ENCODE measurements at regions not wholly inside any gene's neighbourhood (a gene's known extent, or its start where the extent isn't known, plus 50 kb on each side); places are given as distances from the start of the nearest gene placed in this dataset.

- DNase-seq (ENCODE audit: low read depth), result no peak
These were observed 510.1 kb upstream of the LARGE1 start for GRCh38 chr22:34430386-34430785.

- DNase-seq (ENCODE audit: low read depth), result no peak
These were observed 514.1 kb upstream of the LARGE1 start for GRCh38 chr22:34434371-34434770.

DNA sequence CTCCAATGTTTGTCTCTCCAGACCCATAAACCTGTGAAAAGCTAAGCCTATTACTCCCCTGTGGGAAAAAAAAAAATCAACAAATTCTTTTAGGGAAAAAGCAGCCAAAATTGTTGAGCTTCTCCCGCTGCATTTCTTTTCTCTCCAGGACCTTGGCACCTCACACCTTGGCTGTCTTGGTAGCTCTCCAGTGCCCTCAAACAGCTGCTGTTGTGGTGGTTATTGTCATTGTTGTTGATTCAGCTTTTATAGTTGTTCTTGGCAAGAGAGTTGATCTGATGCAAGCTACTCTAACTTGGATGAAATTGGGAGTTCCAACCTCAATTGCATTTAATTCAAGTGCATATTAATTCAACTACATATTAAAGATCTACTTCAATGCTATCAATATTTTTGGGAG, 516.9 kb upstream of the LARGE1 start:
- DNase-seq (ENCODE audit: low read depth), result no peak

DNA sequence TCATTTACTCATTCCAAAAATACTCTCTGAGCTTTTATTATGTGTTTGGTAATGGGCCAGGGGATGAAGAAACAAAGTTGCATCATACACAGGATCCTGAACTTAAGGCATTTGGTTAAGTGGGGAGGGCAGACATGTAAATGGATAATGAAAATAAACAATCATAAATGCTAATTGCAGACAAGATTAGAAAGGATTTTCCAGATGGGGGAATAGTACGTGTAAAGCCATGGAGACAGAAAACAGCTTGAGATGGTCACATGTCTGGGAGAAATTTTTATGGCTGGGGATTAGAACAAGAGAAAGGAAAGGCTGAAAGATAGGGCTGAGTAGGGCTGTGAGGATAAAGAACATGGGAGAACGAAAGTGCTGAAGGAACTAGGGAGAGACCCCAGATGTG, 534.3 kb upstream of the LARGE1 start:
- DNase-seq (ENCODE audit: low read depth), result no peak

DNA sequence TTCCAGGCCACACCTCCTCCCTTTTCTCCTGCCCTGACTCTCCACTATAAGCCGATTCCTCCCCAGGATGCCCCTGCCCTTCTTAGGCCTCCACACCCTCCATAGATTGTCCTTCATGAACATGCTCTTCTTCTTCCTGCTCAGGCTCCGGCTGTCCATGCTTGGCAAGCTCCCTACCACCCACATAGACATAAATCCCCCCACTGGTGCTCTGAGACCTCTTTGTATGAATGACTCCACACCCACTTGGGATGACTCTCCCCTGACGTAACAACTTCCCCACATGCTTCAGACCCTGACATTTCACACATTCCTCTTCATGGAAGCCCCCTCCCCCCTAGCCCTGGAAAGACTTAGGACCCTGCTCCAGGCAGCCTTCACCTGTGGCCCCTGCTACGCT, 542.5 kb upstream of the LARGE1 start:
- no peak for DNase-seq (ENCODE audit: low read depth)

DNA sequence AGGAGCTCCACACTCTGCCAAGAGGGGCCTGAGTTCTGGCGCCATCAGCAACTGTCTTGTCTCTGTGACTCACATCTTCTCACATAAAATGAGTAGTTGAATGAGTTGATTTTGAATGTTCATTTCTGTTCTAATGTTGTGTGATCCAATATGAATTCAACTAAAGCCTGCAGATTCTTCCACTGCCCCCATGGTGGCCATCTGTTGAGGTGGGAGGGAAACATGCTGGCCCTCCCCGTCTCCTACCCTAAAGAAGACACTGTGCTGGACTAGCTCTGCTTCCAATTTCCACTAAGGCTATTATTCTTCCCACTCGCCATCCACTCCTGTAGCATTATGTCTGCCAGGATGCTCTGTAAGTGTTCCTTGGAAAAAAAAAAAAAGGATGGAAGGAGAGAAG, 555.6 kb upstream of the LARGE1 start:
- DNase-seq (ENCODE audit: low read depth), result no peak

- DNase-seq (ENCODE audit: low read depth), result no peak
These were observed 556.5 kb upstream of the LARGE1 start for GRCh38 chr22:34476762-34477161.

DNA sequence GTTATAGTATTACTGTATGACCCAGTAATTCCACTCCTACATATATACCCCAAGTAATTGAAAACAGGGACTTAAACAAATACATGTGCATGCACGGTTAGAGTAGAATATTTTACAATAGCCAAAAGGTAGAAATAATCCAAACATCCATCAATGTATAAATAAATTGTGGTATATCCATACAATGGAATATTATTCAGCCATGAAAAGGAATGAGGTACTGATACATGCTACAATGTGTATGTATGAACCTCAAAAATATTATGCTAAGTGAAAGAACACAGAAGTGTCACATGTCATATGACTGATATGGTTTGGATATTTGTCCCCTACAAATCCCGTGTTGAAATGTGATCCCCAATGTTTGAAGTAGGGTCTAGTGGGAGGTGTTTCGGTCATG, 560.8 kb upstream of the LARGE1 start:
- DNase-seq (ENCODE audit: low read depth), result no peak

DNA sequence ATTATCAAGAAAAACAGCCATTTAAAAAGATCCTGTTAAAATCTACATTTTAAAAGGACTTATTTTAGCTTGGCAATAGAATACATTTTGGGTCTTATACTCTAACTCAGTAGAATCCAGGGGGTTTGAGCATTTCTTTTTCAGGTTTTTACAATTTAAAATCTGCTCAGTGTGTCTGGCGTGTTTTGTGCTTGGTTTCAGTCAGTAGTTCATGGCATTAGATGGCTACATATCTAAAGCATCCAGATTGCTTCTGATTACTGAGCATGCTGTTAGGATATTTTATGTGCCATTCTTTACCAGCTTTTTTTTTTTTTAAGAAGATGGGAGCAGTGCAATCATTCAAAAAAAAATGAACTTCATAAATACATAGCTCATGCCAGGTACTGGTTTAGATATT, 566.1 kb upstream of the LARGE1 start:
- no peak for DNase-seq (ENCODE audit: low read depth)

DNA sequence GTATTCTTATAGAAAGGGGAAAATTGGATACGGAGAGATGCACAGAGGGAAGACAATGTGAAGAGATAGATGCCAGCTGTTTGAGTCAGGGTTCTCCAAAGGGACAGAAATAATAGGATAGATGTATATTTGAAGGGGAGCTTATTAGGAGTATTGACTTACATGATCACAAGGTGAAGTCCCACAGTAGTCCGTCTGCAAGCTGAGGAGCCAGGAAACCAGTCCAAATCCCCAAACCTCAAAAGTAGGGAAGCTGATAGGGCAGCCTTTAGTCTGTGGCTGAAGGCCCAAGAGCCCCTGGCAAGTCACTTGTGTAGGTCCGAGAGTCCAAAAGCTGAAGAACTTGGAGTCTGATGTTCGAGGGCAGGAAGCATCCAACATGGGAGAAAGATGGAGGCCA, 569.6 kb upstream of the LARGE1 start:
- no peak for DNase-seq (ENCODE audit: low read depth)

DNA sequence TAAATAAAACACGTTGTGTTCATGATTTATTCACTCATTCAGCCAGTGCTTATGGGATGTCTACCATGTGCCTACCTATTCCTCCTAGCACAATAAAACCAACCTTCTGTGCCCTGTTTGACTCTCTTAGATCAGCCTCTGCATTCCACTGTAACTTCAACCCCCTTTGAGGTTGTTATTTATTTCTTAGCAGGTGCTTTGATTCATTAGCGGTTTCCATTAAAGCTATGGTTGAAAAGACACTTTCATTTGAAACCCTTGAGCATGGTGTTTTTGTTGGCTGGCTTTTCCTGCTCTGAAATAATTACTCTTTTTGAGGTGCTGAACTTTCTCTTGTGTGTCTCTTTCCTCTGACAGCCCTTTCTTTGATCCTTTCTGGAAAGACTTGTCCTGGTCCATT, 570.6 kb upstream of the LARGE1 start:
- no peak for DNase-seq (ENCODE audit: low read depth)

GRCh38 chr22:34493486-34493885, 572.5 kb upstream of the ISX start:
- no peak for DNase-seq (ENCODE audit: low read depth)

DNA sequence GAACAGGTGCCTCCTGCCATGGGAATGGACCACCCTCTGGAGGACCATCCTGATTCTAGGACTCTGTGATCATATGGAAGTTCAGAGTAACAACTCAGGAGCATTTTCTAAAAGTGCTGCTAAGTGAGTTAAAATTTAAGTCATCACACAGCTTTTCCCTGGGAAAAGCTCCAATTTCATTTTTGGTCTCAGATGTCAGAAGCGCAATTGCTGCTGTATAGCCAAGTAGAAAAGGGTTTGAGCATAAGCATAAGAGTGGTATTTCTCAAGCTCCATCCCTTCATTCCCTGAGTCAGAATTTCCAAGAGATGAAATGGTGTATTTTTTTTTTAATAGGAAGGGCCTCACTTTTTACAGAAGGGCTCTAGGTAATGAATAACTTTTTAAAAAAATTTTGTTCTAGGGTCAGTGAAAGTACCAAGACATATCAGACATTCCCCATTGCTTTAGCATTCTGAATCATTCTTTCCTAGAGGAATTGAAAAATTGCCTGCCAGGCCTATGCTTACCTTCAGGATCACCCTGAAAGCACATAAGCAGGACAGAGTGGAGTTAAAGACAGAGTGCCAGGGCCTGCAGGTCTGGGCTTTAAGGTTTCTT, 564.5 kb upstream of the ISX start:
- no peak for DNase-seq (ENCODE audit: low read depth)

- no peak for DNase-seq (ENCODE audit: low read depth)
These were observed 563.1 kb upstream of the ISX start for GRCh38 chr22:34502821-34503220.

- DNase-seq (ENCODE audit: low read depth), result no peak
These were observed 557.2 kb upstream of the ISX start for GRCh38 chr22:34508797-34509196.

- DNase-seq (ENCODE audit: low read depth), result no peak
These were observed 539.3 kb upstream of the ISX start for GRCh38 chr22:34526681-34527080.

GRCh38 chr22:34534101-34534500, 531.9 kb upstream of the ISX start:
- no peak for DNase-seq (ENCODE audit: low read depth)

DNA sequence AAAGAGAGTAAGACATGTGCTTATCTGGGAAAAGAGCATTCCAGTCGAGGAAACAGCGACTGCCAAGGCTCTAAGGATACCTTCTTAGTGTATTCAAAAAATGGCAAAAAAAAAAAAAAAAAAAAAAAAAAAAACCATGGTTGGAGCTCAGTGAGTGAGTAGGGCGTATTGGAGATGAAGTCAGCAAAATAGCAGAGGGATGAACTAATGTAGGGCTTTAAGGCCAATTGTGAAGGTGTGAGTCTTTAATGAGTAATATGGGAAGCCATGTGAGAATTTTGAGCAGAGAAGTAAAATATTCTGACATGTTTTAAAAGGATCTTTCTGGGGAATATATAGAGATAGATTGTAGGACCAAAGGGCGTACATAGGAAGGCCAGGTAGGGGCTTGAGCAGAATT, 498.6 kb upstream of the ISX start:
- no peak for DNase-seq (ENCODE audit: low read depth)

GRCh38 chr22:34570408-34570807, 495.6 kb upstream of the ISX start:
- no peak for DNase-seq (ENCODE audit: low read depth)

DNA sequence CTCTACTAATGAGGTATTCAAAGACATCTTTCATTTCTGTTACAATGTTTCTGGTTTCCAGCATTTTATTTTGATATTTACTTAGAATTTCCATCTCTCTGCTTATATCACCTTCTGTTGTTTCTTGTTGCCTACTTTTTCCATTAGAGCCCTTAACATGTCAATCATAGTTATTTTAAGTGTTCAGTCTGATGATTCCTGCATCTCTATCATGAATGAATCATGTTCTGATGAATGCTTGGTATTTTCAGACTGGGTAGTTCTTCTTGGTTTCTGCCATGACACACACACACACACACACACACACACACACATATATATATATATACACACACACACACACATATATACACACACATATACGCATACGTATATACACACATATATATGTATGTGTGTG, 486.4 kb upstream of the ISX start:
- DNase-seq (ENCODE audit: low read depth), result no peak

- no peak for DNase-seq (ENCODE audit: low read depth)
These were observed 478.3 kb upstream of the ISX start for GRCh38 chr22:34587357-34588356.

DNA sequence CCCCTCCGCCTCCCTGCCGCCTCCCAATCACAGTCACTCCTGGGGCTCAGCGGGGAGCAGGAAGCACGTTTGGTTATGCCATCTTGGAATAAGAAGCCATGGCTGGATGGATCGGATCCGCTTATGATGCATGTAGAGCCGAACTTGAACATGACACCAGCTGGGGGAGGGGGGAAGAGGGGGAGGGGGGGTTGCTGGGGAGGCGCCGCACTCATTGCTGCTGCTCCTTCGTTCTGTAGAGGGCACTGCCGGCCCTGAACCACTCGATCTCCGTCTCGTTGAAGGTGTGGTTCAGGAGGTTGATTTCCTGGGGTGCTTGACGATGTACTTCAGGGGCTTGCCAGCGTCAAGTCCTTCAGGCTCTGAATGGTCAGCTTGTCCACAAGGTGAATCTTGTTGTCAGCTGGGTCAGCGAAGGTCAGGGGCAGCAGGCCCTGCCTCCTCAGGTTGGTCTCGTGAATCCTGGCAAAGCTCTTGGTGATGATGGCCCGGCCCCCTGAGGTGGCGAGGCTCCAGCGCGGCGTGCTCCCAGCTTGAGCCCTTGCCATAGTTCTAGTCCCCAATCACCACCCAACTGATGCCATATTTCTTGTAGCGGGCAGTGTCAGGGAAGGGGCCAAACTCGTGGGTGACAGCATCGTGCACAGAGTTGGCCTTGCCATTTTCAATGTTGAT, 476.9 kb upstream of the ISX start:
- no peak for DNase-seq (ENCODE audit: low read depth)

All from renal cortical epithelial cell (primary cell).